HG03159 (cell line): ENCODE measurements at regions not wholly inside any gene's neighbourhood (a gene's known extent, or its start where the extent isn't known, plus 50 kb on each side); places are given as distances from the start of the nearest gene placed in this dataset.
"Not testable (repeated sequence)": the region's sequence is repeated elsewhere in the genome, so short reads cannot be mapped to it uniquely, and the experiment has no call there.

Experiments
- ATAC-seq: cut with Tn5 transposase; IDR thresholded peaks from one replicate; pipeline ENCODE4 v1.9.1; 2021; ENCODE audit warnings: mild to moderate bottlenecking, moderate library complexity; ENCODE audit not compliant: unreplicated experiment

DNA sequence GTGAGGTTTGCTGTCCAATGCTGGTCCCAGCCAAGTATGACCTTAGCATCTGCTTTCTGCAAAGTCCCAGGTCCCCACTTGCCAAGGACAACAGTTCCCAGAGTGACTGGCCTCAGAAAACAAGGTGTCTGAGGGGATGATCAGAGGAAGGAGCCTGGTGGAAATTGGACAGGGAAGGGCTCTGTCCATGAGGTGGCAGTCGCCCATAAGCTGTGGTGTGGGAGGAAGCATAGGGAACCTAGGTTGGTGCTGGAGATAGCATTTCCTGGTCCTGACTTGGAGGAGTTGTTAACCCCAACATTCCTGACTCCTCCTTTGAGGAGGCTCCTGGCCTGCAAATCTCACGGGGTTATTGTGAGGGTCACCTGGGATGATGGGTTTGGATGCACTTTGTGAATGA lies 77.8 kb downstream of the LIMS4 start:
- not testable (repeated sequence) for ATAC-seq

DNA sequence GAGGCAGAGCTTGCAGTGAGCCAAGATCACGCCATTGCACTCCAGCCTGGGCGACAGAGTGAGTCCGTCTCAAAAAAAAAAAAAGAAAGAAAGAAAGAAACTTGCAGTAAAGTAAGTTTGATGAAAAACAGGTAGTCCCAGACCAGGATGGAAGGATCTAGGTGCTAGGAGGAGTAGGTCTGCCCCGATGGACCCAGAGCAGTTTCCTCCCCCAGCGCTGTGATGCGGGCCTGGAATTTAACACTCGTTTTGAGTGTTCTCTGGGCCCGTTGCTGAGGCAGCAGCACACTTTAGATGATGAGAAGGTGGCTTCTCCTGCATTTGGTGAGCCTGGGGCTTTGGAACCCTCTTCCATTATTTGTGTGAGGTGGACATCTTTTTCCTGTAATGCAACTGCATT lies 80.2 kb downstream of the LIMS4 start:
- ATAC-seq, result not testable (repeated sequence)

DNA sequence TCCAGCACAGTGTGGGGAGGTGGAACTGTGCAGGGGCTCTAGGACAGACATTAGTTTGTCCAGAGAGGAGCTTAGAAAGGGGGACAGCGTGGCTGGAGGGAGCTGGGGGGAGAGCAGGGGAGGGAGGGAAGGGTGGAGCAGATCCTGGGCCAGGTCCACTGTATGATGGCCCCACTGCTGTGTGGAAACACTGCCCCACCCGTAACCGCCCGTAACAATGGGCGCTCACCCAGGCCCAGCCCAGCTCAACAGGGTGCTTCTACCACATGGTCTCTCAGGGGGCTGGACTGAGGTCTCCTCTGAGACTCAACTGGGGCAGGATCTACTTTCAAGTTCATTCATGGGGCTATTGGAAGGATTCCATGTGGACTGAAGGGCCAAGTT lies 81.6 kb downstream of the LIMS4 start:
- not testable (repeated sequence) for ATAC-seq

DNA sequence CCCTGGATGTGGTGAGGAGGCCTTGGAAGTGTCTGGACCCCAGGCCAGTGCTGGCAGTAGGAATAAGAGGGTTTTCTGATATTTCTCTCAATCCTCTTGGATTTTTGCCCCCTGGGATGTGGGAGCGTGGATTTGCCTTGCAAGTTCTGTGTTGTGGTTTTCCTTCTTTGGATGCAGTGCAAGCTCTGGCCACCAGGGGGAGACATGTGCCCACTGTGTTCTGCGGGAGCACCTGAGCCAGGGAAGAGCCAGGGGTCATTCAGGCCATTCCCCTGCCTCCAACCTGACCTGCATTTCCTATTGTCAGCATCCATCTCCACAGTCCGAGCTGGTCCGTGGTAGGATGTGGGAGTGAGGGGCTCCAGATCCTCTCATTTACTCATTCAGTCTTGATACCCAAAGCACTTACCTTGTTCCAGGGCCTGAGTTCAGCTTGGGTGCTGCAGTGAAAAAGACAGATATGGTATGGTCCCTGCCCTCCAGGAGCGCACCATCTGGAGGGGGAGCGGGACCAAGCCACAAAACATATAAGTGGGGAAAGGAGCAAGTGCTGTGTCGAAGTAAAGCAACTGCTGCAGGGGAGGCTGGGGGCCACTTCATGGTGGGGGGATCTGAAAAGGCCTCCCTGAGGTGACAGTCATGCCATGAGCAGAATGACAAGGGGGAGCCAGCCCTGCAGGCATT lies 82.1 kb downstream of the LIMS4 start:
- not testable (repeated sequence) for ATAC-seq

DNA sequence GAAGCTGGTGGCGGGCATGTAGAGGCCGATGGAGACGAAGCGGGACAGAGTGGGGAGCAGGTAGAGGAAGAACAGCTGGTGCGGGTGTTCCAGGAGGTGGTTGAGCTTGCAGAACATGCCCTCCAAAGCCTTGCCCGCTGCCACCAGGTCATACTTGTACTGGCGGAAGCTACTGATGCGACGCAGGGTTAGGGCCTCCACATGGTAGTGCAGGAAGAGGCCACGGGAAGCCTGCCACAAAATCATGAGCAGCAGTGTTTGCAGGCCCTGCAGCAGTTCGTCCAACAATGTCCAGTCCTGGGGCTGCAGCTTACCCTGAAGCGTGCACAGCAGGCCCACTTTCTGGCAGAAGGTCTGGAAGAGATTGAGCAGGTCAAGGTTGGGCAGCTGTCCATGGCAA lies 85.6 kb downstream of the LIMS4 start:
- ATAC-seq, result not testable (repeated sequence)

DNA sequence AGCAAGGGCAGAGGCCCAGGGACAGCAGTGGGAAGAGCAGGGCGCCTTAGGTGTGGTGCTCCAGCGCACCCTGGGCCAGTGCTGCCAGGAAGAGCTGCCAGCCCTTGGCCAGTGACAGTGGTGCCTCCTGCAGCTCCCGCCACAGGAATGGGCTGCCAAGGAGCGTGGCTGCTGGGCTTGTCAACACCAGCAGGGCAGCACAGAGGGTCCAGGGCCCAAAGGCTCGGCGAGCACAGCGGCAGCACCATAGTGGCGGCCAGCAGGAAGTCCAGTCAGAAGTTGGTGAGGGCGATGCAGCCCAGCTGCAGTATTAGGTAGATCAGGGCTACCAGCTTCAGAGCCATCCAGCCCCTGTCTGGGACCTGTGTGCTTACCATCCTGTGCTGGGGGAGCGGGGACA lies 86.1 kb downstream of the LIMS4 start:
- not testable (repeated sequence) for ATAC-seq

DNA sequence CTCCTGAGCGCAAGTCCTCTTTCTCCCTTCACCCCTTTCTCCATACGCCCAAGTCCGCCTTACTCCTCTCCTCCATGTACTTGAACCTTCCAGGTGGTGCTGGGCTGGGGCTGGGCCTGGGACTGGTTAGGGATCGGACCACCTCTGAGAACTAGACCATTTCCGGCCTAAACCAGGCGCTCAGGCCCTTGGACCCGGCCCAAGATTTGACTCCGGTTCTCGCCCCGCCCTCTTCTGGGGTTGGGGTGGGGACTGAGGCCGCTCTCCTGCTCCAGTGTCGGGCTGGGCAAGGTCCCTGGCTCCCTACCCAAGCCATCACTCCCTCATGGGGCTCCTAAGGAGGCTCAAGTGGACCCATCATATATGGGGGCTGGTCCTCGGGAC lies 87.9 kb downstream of the LIMS4 start:
- not testable (repeated sequence) for ATAC-seq

DNA sequence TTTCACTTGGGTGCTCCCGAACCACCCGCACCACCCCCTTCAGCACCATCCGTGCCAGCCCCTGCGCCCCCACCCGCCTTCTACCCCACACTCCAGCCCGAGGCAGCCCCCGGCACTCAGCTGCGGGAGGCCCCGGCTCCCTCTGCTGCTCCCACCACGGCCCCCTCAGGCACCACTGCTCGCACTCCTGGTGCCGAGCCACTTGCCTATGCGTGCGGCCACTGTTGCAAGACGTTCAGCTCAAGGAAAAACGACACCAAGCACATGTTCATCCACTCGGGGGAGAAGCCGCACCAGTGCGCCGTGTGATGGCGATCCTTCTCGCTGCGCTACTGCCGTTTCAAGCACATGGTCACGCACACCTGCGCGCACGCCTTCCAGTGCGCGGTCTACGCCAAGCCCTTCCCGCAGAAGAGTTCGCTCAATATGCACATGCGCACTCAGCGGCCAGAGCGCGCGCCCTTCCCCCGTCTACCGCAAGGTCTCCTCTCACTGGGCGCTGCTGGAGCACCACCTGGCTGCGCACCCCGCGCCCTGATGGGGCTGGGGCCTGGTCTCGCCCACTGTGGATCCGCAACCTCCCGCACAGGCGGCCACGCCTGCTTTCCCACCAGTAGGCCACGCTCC lies 88.4 kb downstream of the LIMS4 start:
- not testable (repeated sequence) for ATAC-seq

DNA sequence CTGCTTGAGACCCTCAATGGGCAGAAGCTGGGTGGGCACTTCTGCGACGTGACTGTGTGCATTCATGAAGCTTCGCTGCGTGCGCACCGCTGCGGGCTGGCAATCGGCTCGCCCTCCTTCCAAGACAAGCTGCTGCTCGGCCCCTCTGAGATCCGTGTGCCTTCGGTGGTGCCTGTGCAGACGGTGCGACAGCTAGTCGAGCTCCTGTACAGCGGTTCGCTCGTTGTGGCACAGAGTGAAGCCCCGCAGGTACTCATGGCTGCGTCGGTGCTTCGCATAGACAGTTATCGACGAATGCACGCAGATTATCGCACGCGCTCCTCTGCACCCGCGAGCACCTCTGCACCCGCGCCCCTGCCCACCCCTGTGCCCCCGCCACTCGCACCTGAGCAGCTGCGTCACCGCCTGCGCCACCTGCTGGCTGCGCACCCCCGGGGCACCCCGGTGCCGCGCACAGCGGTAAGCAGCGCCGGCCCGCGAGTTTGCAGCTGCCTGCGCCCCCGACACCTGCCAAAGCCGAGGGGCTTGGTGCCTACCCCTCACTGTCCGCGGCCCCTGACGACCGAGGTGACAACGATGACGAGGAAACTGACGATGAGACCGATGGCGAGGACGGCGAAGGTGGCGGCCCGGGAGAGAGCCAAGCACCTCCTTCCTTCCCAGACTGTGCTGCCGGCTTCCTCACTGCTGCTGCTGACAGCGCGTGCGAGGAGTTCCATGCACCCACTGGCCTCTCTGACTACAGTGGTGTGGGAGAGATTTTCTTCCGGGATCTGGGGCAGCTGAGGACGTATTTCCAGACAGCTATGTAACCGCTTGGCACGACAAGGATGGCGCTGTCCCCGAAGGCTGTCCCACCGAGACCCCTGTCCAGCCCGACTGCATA lies 89.2 kb downstream of the LIMS4 start:
- not testable (repeated sequence) for ATAC-seq

DNA sequence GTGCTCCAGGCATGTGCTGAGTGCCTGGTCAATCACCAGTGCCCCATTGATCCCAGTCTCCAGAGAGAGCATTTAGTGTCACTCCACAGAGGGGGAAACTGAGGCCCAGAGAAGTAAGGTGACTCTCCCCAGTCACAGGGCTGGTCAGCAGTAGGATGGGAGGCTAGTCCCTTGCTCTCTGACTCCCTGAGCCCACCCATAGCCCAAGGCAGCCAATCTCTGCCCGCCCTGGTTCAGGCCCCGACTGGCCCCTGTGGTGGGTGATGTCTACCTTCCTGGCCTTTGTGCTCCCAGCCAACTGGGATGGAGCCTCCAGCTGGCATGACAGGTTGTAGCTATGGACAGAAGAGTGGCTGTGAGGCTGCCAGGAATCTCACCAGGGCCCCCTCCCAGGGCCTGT lies 99.1 kb downstream of the LIMS4 start:
- ATAC-seq, result not testable (repeated sequence)

DNA sequence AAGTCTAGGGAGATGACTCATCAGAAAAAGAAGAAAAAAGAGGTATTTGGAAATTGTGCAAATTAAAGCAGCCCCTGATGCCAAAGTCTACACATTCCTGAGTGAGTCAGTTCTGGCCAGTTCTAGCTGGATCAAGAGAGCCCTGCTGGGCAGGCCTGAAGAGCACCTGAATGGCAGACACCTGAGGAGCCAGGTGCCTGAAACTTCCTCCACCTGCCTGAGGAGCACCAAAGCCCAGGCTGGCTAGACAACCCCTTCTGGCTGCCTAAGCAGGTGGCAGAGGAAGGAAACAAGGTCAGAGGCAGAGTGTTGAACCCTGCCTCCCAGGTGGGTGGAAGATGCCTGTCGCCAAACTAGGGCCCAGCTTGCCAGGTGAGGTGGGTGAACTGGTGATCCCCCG lies 101.0 kb downstream of the LIMS4 start:
- ATAC-seq, result not testable (repeated sequence)

DNA sequence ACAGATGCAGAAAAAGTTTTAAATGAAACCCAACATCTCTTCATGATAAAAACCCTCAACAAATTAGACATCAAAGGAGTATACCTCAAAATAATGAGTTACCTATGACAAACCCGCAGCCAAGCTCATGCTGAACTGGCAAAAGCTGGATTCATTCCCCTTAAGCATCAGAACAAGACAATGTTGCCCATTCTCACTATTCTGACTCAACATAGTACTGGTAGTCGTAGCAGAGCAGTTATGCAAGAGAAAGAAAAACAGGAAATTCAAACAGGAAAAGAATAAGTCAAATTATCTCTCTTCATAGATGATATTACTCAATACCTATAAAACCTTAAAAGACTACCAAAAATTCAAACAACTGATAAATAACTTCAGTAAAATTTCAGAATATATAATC lies 115.0 kb downstream of the LIMS4 start:
- ATAC-seq, result not testable (repeated sequence)

DNA sequence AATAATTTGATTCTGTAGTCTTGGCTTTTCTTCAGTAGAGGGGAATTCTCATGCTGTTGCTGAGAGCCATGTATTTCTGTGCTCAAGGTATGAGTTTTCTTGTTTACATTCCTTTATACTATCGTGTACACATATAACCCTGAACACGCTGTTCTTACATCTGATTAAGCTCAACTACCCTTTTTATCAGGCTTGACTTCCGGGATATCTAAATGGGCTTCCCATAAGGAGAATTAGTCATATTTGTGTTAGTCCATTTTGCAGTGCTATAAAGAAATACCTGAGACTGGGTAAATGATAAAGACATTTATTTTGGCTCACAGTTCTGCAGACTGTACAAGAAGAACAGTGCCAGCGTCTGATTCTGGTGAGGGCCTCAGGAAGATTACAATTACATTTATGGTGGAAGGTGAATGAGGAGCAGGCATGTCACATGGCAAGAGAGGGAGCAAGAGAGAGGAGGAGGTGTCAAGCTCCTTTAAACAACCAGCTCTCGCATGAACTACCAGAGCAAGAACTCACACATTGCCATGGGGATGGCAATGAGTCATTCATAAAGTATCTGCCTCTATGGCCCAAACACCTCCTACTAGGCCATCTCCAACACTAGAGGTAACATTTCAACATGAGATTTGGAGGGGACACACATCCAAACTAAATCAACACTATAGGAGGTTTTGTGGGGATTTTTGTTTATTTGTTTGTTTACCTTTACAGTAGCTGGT lies 118.2 kb downstream of the LIMS4 start:
- not testable (repeated sequence) for ATAC-seq

DNA sequence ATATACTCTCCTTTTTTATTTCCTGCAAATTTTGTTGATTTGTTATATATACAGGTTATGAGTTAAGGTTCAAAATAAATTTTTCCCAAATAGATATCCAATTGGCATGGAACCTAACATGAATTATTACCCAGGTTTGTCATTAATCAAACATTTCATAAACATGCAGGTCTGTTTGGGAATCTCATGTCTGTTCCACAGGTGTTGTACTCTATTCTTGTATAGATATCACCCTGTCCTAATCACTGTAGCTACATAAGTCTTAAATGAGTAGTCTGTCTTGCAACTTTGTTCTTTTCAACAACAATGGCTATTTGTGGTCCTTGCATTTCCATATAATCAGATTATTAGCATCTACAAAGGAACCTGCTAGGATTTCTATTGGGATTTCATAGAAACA lies 121.9 kb downstream of the LIMS4 start:
- ATAC-seq, result not testable (repeated sequence)

DNA sequence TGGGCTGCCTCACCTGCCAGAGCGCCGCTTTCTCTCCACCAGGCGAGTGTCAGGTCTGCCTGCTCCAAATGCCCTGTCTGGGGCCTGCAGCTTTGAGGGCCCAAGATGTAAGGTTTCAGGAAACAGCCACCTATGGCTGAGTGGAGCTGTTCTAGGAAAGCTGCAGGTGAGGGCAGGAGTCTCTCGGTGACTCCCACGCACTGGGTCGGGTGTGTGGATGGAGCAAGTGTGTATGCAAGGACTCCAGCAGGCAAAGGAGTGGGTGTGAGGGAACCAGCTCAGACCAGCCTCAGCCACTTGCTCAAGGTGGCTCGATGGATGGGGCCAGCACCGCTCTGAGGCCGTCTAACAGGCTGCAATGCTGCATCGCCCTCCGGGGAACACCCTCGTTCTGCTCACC lies 123.7 kb downstream of the LIMS4 start:
- ATAC-seq, result not testable (repeated sequence)

DNA sequence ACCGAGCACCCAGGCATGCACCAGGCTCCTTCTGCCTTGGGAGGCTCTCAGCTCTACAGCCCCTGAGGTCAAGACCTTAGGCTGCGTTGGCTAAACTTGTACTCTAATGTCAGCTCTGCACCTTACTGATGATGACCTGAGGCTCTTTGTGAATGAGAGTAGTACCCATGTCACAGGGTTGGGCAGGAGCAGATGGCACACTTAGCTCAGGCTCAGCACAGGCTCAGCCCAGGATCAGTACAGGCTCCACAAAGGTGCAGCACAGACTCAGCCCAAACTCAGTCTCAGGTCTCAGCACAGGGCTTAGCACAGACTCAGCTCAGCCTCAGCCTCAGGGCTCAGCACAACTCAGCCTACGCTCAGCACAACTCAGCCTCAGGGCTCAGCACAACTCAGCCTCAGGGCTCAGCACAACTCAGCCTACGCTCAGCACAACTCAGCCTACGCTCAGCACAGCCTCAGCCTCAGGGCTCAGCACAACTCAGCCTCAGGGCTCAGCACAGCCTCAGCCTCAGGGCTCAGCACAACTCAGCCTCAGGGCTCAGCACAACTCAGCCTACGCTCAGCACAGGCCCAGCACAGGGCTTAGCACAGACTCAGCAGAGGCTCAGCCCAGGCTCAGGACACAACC lies 128.1 kb downstream of the LIMS4 start:
- not testable (repeated sequence) for ATAC-seq

DNA sequence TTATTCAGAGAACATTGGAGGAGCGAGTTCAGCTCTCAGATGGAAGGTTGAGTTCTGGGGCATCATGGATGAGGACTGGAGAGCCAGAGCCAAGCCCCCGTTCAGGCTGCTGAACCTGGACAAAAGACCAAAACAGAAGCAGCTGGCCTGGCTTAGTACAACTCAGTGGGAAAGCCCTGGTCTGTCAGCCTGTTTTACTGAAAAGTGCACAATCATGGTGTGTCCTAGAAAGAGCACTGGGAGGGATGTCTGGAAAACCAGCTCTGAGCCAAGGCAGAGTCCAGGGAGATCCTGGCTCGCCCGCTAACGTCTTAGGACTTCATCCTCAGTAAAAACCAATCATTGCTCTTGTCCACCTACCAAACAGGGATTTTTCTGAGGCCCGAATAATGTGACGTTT lies 129.7 kb upstream of the MTLN start:
- not testable (repeated sequence) for ATAC-seq

DNA sequence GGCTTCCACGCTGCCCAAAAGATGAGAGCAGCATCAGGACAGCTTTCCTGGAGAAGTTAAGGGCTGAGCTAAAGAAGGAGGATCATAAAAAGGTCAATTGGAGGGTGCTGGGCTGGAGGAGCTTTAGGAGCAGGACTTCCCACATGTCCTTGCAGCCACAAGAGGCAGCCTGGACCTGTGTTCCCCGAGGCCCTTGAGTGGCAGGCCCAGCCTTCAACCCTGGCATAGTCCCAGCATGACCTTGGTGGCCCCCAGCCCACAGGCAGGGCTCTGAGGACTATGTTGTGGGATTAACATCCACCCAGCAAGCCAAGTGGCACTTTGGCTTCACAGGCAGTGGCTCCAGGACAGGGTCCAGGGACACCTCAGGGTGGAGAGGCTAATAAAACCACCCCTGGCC lies 126.8 kb upstream of the MTLN start:
- not testable (repeated sequence) for ATAC-seq

DNA sequence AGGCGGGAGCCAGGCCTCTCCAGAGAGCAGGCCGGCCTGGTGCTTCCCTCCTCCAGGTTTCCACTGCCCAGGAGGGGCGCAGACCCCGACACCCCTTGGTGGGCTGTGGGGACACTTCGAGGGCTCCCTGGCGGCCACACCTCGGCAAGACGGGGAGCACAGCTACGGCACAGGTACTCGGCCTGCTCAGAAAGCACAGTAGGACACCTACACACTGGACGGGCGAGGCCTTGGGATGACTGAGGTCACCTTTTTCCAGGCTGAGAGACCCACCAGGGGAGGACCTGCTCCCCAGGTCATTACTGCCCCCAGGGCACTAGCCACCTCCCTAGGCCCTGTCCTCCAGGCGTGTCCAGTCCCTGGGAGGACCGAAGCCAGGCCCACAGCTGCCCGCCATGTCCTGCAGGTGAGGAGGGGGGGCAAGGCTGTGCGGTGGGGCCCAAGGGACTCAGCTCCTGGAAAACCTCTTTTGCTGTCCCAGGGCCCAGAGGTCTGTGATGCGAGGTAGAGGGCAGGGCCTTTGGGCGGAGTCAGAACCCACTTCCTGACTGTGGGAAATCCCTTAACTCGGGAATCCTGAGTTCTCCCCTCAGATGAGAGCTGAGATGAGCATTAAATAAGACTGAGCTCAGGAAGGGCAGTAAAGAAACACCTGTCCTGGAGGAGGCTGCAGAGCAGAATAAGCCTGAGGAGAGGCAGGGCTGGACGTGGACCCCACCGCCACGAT lies 126.1 kb upstream of the MTLN start:
- not testable (repeated sequence) for ATAC-seq

DNA sequence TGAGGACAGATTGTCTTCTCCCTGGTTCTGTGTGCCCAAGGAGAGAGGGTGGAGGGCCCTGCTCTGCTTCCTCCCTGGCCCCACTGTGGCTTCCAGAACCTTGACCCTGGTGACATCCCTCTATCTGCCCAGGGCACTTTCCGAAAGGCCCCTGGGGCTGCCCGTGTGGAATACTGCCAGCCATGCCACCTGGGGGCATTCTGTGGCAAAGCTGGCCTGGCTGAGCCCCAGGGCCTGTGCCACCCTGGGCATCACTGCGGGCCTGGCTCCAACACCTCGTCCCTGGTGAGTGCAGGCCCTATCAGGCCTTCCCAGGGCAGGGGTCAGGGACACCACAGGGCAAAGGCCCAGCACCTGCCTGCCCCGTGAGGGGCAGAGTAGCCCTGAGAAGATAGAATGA lies 123.7 kb upstream of the MTLN start:
- ATAC-seq, result not testable (repeated sequence)
